Hepatocyte (in vitro differentiated cells): ENCODE measurements at regions not wholly inside any gene's neighbourhood (a gene's known extent, or its start where the extent isn't known, plus 50 kb on each side); places are given as distances from the start of the nearest gene placed in this dataset.

Experiments used
- DNase-seq: peaks from one replicate; pipeline ENCODE4 v3.0.0-alpha.2; 2016; ENCODE audit warnings: low spot score
- H2AFZ ChIP-seq: fragments of 200-600 bp; sonication (generic); 2 replicates; pipeline ENCODE4 v1.6.0; 2016; ENCODE audit warnings: antibody characterized with exemption, mild to moderate bottlenecking
- H3K27ac ChIP-seq: fragments of 200-600 bp; sonication (generic); 2 replicates; pipeline ENCODE4 v1.5.1; 2016; ENCODE audit warnings: mild to moderate bottlenecking
- H3K27me3 ChIP-seq: fragments of 200-600 bp; sonication (generic); 2 replicates; pipeline ENCODE4 v1.6.1; 2016
- H3K36me3 ChIP-seq: fragments of 200-600 bp; sonication (generic); replicated peaks from 2 replicates; pipeline ENCODE4 v1.5.1; 2016; ENCODE audit warnings: low read depth; ENCODE audit not compliant: insufficient read depth
- H3K4me1 ChIP-seq: fragments of 200-600 bp; sonication (generic); 2 replicates; pipeline ENCODE4 v1.5.1; 2016; ENCODE audit warnings: mild to moderate bottlenecking, moderate library complexity; ENCODE audit not compliant: insufficient read depth
- H3K4me2 ChIP-seq: fragments of 200-600 bp; sonication (generic); 2 replicates; pipeline ENCODE4 v1.6.0; 2016
- H3K4me3 ChIP-seq: fragments of 200-600 bp; sonication (generic); 2 replicates; pipeline ENCODE4 v1.5.1; 2016; ENCODE audit warnings: mild to moderate bottlenecking
- H3K79me2 ChIP-seq: fragments of 200-600 bp; sonication (generic); 2 replicates; pipeline ENCODE4 v1.6.0; 2017; ENCODE audit warnings: mild to moderate bottlenecking
- H3K9me2 ChIP-seq: fragments of 200-600 bp; sonication (generic); replicated peaks from 2 replicates; pipeline ENCODE4 v1.6.0; 2017; ENCODE audit warnings: mild to moderate bottlenecking; ENCODE audit not compliant: insufficient read depth
- H3K9me3 ChIP-seq: fragments of 200-600 bp; sonication (generic); 2 replicates; pipeline ENCODE4 v1.5.1; 2016; ENCODE audit warnings: low read depth, mild to moderate bottlenecking
- H4K20me1 ChIP-seq: fragments of 200-600 bp; sonication (generic); 2 replicates; pipeline ENCODE4 v1.6.0; 2016; ENCODE audit warnings: mild to moderate bottlenecking; ENCODE audit not compliant: insufficient read depth, poor library complexity, severe bottlenecking
- CTCF ChIP-seq: fragments of 200-600 bp; sonication (generic); IDR thresholded peaks from 2 replicates; pipeline ENCODE4 v1.5.1; 2016; ENCODE audit warnings: antibody characterized with exemption, mild to moderate bottlenecking; ENCODE audit not compliant: poor library complexity
- EZH2 ChIP-seq: fragments of 200-600 bp; sonication (generic); IDR thresholded peaks from 2 replicates; pipeline ENCODE4 v1.6.1; 2016; ENCODE audit warnings: antibody characterized with exemption, mild to moderate bottlenecking, borderline replicate concordance
- EZH2phosphoT487 ChIP-seq: fragments of 200-600 bp; sonication (generic); IDR thresholded peaks from one replicate; pipeline ENCODE4 v1.6.1; 2018; ENCODE audit warnings: antibody characterized with exemption, mild to moderate bottlenecking, low read depth, moderate library complexity; ENCODE audit not compliant: unreplicated experiment, severe bottlenecking
- WGBS: methylation state at CpG from one replicate; pipeline ENCODE4 v1.1.6; 2016; ENCODE audit warnings: low lambda C conversion rate; ENCODE audit errors: missing lambda C conversion rate; 5-methylcytosine and 5-hydroxymethylcytosine counted together

GRCh38 chr6:103404799-103405198 is 1454.9 kb downstream of the HACE1 start:
- DNase-seq = no peak
- Histone ChIP-seq H3K9me3 (no peaks in the 10 kb centered on the region), H3K4me1 (no peaks in the 10 kb centered on the region), H3K4me2 (no peak overlapping the region), H2AFZ (no peak overlapping the region), H3K27me3 (no peaks in the 10 kb centered on the region), H3K36me3 (no peaks in the 10 kb centered on the region), H3K4me3 (no peak overlapping the region), H3K27ac (no peak overlapping the region), H4K20me1 (no peaks in the 10 kb centered on the region), H3K79me2 (no peaks in the 10 kb centered on the region), H3K9me2 (no peaks in the 10 kb centered on the region)
- TF ChIP-seq EZH2 = no peak
- TF ChIP-seq CTCF = no peak
- TF ChIP-seq EZH2phosphoT487 = no peak
- WGBS = 95% methylated on average over 8 of the region's 8 CpGs

- Histone ChIP-seq H3K36me3 (no peaks in the 10 kb centered on the region), H3K4me2 (no peak overlapping the region), H3K79me2 (no peaks in the 10 kb centered on the region), H2AFZ (no peak overlapping the region), H3K27me3 (no peaks in the 10 kb centered on the region), H3K4me3 (no peak overlapping the region), H3K9me3 (no peaks in the 10 kb centered on the region), H3K27ac (no peak overlapping the region), H3K4me1 (no peaks in the 10 kb centered on the region), H3K9me2 (no peaks in the 10 kb centered on the region), H4K20me1 (no peaks in the 10 kb centered on the region)
- WGBS = 77% methylated on average over 2 of the region's 2 CpGs
- TF ChIP-seq EZH2phosphoT487 (no peak), CTCF (no peak), EZH2 (no peak)
- no peak for DNase-seq
These were observed 1463.0 kb downstream of the HACE1 start for GRCh38 chr6:103396768-103397167.

GRCh38 chr6:103379272-103379671 is 1480.4 kb downstream of the HACE1 start:
- Histone ChIP-seq H3K79me2 (no peaks in the 10 kb centered on the region), H3K9me2 (no peaks in the 10 kb centered on the region), H3K27ac (no peak overlapping the region), H3K9me3 (no peaks in the 10 kb centered on the region), H4K20me1 (no peaks in the 10 kb centered on the region), H3K4me1 (no peaks in the 10 kb centered on the region), H3K4me3 (no peak overlapping the region), H3K36me3 (no peaks in the 10 kb centered on the region), H2AFZ (no peak overlapping the region), H3K27me3 (no peaks in the 10 kb centered on the region), H3K4me2 (no peak overlapping the region)
- TF ChIP-seq CTCF (no peak), EZH2 (no peak), EZH2phosphoT487 (no peak)
- no peak for DNase-seq
- WGBS = 100% methylated on average over 2 of the region's 2 CpGs

- H3K27me3 ChIP-seq = no peaks in the 10 kb centered on the region
- H3K27ac ChIP-seq = peak overlapping the region; percentile 39
- H2AFZ ChIP-seq = no peak overlapping the region
- no peak for TF ChIP-seq EZH2
- peak; percentile 98 for TF ChIP-seq EZH2phosphoT487
- no peak overlapping the region for H3K4me3 ChIP-seq
- H3K4me1 ChIP-seq = peaks cover 8% of the 10 kb centered on the region
- H3K9me3 ChIP-seq = no peaks in the 10 kb centered on the region
- H3K79me2 ChIP-seq = no peaks in the 10 kb centered on the region
- no peak overlapping the region for H3K4me2 ChIP-seq
- H3K9me2 ChIP-seq = no peaks in the 10 kb centered on the region
- H4K20me1 ChIP-seq = no peaks in the 10 kb centered on the region
- DNase-seq = peak; percentile 37
- no peaks in the 10 kb centered on the region for H3K36me3 ChIP-seq
These were observed 1492.5 kb downstream of the HACE1 start for GRCh38 chr6:103367212-103367611.
